Endothelial cell of umbilical vein (primary cell): ENCODE measurements at regions not wholly inside any gene's neighbourhood (a gene's known extent, or its start where the extent isn't known, plus 50 kb on each side); places are given as distances from the start of the nearest gene placed in this dataset.

Source experiments
- BruUV-seq: library from RNA; stranded (reverse); fragments of 400-500 nt; replicated peaks from 2 replicates; lab custom pipeline; 2021; lab: Mats Ljungman, UMichigan
- CTCF ChIA-PET: fragments of 300-600, 350-600 bp; sonication (Branson Sonifier 250); formaldehyde crosslinking; loops from one replicate; lab custom pipeline; 2021; ENCODE audit warnings: antibody characterized with exemption, inconsistent platforms; lab: Charles Lee
- POLR2A ChIA-PET: fragments of 300-600, 350-600 bp; sonication (Branson Sonifier 250); formaldehyde crosslinking; loops from one replicate; lab custom pipeline; 2021; ENCODE audit warnings: antibody characterized with exemption, inconsistent platforms; lab: Charles Lee
- DNase-seq: peaks from one replicate; pipeline ENCODE4 v3.0.0-alpha.2; 2011; ENCODE audit warnings: low read depth, low spot score
- FAIRE-seq: peaks from 2 replicates; lab custom pipeline; 2011; peaks lifted over from hg19 to GRCh38; lab: Jason Lieb, UNC
- H2AFZ ChIP-seq: 2 replicates; pipeline ENCODE4 v1.6.0; 2012; ENCODE audit warnings: low read depth, low read length, control low read depth, inconsistent platforms
- H3K27ac ChIP-seq: 2 replicates; pipeline ENCODE4 v1.5.1; 2011; ENCODE audit warnings: low read depth, mild to moderate bottlenecking, control low read depth, low read length, moderate library complexity; ENCODE audit not compliant: insufficient read depth
- H3K27me3 ChIP-seq, 2 experiments: 2 replicates each; pipeline versions ENCODE4 v1.6.0 to v1.6.1; 2011; ENCODE audit warnings: low read length in 2 of 2, mixed read lengths in 1 of 2; ENCODE audit not compliant: control insufficient read depth in 2 of 2, insufficient read depth in 2 of 2
- H3K36me3 ChIP-seq, 2 experiments: 2 replicates in 1 of 2; 3 replicates in 1 of 2; pipeline ENCODE4 v1.5.1; 2011; ENCODE audit warnings: low read length in 2 of 2, mild to moderate bottlenecking in 1 of 2, moderate library complexity in 1 of 2; ENCODE audit not compliant: control insufficient read depth in 2 of 2, insufficient read depth in 2 of 2; ENCODE audit errors: extremely low read depth in 1 of 2
- H3K4me1 ChIP-seq: 3 replicates; pipeline ENCODE4 v1.5.1; 2011; ENCODE audit warnings: mild to moderate bottlenecking, low read length; ENCODE audit not compliant: control insufficient read depth, insufficient read depth; ENCODE audit errors: extremely low read depth
- H3K4me2 ChIP-seq: 2 replicates; pipeline ENCODE4 v1.6.1; 2011; ENCODE audit warnings: low read length, control low read depth, mixed read lengths; ENCODE audit not compliant: insufficient read depth
- H3K4me3 ChIP-seq, 3 experiments: fragments of 200-600 bp in 1 of 3; sonication (generic), shearing (Covaris generic) in 1 of 3; replicated peaks in 1 of 3; 2 replicates each; pipeline ENCODE4 v1.5.1; 2011 to 2016; ENCODE audit warnings: control low read depth in 3 of 3, low read length in 3 of 3, mild to moderate bottlenecking in 2 of 3, inconsistent platforms in 1 of 3, low read depth in 1 of 3, moderate library complexity in 1 of 3; ENCODE audit not compliant: insufficient read depth in 1 of 3
- H3K79me2 ChIP-seq: 2 replicates; pipeline ENCODE4 v1.6.0; 2012; ENCODE audit warnings: low read length, inconsistent platforms; ENCODE audit not compliant: control insufficient read depth, insufficient read depth
- H3K9ac ChIP-seq: replicated peaks from 2 replicates; pipeline ENCODE3; 2011; ENCODE audit warnings: low read length, control low read depth; ENCODE audit not compliant: insufficient read depth; ENCODE audit errors: extremely low read depth
- H3K9me1 ChIP-seq: replicated peaks from 3 replicates; pipeline ENCODE4 v1.6.0; 2011; ENCODE audit warnings: mild to moderate bottlenecking, low read length; ENCODE audit not compliant: control insufficient read depth, insufficient read depth; ENCODE audit errors: extremely low read depth
- H3K9me3 ChIP-seq: replicated peaks from 2 replicates; pipeline ENCODE4 v1.5.1; 2012; ENCODE audit warnings: low read length, inconsistent platforms; ENCODE audit not compliant: control insufficient read depth, insufficient read depth
- H4K20me1 ChIP-seq: replicated peaks from 2 replicates; pipeline ENCODE3; 2011; ENCODE audit warnings: mild to moderate bottlenecking, low read length; ENCODE audit not compliant: control insufficient read depth, insufficient read depth; ENCODE audit errors: extremely low read depth
- CTCF ChIP-seq, 2 donors: IDR thresholded peaks; 1 replicate in 1 of 2; 2 replicates in 1 of 2; pipeline ENCODE4 v1.5.1; 2011; ENCODE audit warnings: low read length in 2 of 2, mild to moderate bottlenecking in 2 of 2, moderate library complexity in 2 of 2, control low read depth in 1 of 2, inconsistent platforms in 1 of 2, low read depth in 1 of 2; ENCODE audit not compliant: insufficient read depth in 1 of 2; ENCODE audit errors: extremely low read depth in 1 of 2
- EZH2 ChIP-seq: IDR thresholded peaks from 2 replicates; pipeline ENCODE4 v1.6.1; 2012; ENCODE audit warnings: borderline replicate concordance, low read depth, mild to moderate bottlenecking, moderate library complexity, low read length, inconsistent platforms; ENCODE audit not compliant: severe bottlenecking
- FOS ChIP-seq: IDR thresholded peaks from 2 replicates; pipeline ENCODE4 v1.6.1; 2011; ENCODE audit warnings: mild to moderate bottlenecking, low read length, moderate library complexity, borderline replicate concordance; ENCODE audit not compliant: insufficient read depth
- GATA2 ChIP-seq: IDR thresholded peaks from 2 replicates; pipeline ENCODE4 v1.7.0; 2011; ENCODE audit warnings: low read depth, mild to moderate bottlenecking, moderate library complexity, mixed read lengths, low read length; ENCODE audit not compliant: insufficient read length, insufficient read depth
- JUN ChIP-seq: IDR thresholded peaks from 2 replicates; pipeline ENCODE4 v1.6.1; 2011; ENCODE audit warnings: borderline replicate concordance, low read depth; ENCODE audit not compliant: insufficient read length, insufficient read depth
- MAX ChIP-seq: IDR thresholded peaks from 2 replicates; pipeline ENCODE4 v1.6.1; 2011; ENCODE audit not compliant: insufficient read depth, insufficient read length
- MYC ChIP-seq: IDR thresholded peaks from one replicate; pipeline ENCODE4 v1.6.1; 2011; ENCODE audit warnings: mild to moderate bottlenecking, low read depth, low read length
- POLR2A ChIP-seq: IDR thresholded peaks from 2 replicates; pipeline ENCODE4 v1.6.1; 2012; ENCODE audit warnings: low read depth, mild to moderate bottlenecking, control low read depth, low read length
- POLR2AphosphoS5 ChIP-seq: IDR thresholded peaks from 2 replicates; pipeline ENCODE4 v1.6.1; 2012; ENCODE audit warnings: low read depth, mild to moderate bottlenecking, control low read depth, low read length, moderate library complexity; ENCODE audit not compliant: insufficient read depth
- dilution Hi-C: fragments of 300-500 bp; cut with MboI; formaldehyde crosslinking; loops from one replicate; pipeline ENCODE4 v1.15.0; 2019; ENCODE audit warnings: low sequenced_read_pairs; ENCODE audit not compliant: extremely low pct_ligation_motif_present
- intact Hi-C: fragments of 100-400 bp; cut with micrococcal nuclease; formaldehyde crosslinking; loops from one replicate; pipeline ENCODE4 v1.10.0; 2022

- H3K9me3 ChIP-seq: no peaks in the 10 kb centered on the region
- no peak overlapping the region for H3K4me2 ChIP-seq
- no peak overlapping the region for H3K27ac ChIP-seq
- no peaks in the 10 kb centered on the region for H3K4me1 ChIP-seq
- intact Hi-C loops: no loop called here
- ChIA-PET POLR2A (no interaction called here), CTCF (no interaction called here)
- BruUV-seq: no TSS peak
- no peak for TF ChIP-seq MAX
- TF ChIP-seq EZH2: no peak
- TF ChIP-seq POLR2A: no peak
- TF ChIP-seq CTCF (IDR thresholded peaks at IDR 0.05; ENCODE audit: extremely low read depth in 1 of 2, insufficient read depth in 1 of 2, low read depth in 1 of 2, low read length in 2 of 2): no peak
- TF ChIP-seq POLR2AphosphoS5: no peak
- TF ChIP-seq GATA2: no peak
- no peak for TF ChIP-seq FOS
- TF ChIP-seq MYC: no peak
- no peak for TF ChIP-seq JUN
- H3K79me2 ChIP-seq: no peaks in the 10 kb centered on the region
- no peaks in the 10 kb centered on the region for H3K27me3 ChIP-seq
- no peak for FAIRE-seq
- H3K9ac ChIP-seq: no peak overlapping the region
- dilution Hi-C loops: no loop called here
- H3K4me3 ChIP-seq: no peak overlapping the region
- no peaks in the 10 kb centered on the region for H4K20me1 ChIP-seq
- H3K36me3 ChIP-seq: no peaks in the 10 kb centered on the region
- no peak for DNase-seq
- no peak overlapping the region for H2AFZ ChIP-seq
- no peaks in the 10 kb centered on the region for H3K9me1 ChIP-seq
Measured at GRCh38 chr4:15339737-15340136, 88.1 kb upstream of the C1QTNF7 start.
